GM12878 (cell line): ENCODE measurements at regions not wholly inside any gene's neighbourhood (a gene's known extent, or its start where the extent isn't known, plus 50 kb on each side); places are given as distances from the start of the nearest gene placed in this dataset.

Experiments
- ATAC-seq: fragments of 200-7000 bp; cut with Tn5 transposase; 3 replicates; pipeline ENCODE4 v1.9.1; 2020; ENCODE audit warnings: mild to moderate bottlenecking, moderate library complexity
- BruUV-seq: library from RNA; stranded (reverse); fragments of 400-500 nt; replicated peaks from 2 replicates; lab custom pipeline; 2021; lab: Mats Ljungman, UMichigan
- CTCF ChIA-PET: fragments of 300-600 bp; sonication (Branson Sonifier 250); formaldehyde crosslinking; extraction: SDS; loops from one replicate; lab custom pipeline; 2021; ENCODE audit warnings: inconsistent platforms; lab: Yijun Ruan, JAX
- POLR2A ChIA-PET: fragments of 350-600 bp; formaldehyde crosslinking; extraction: SDS; loops from one replicate; lab custom pipeline; 2021; ENCODE audit warnings: inconsistent platforms; lab: Charles Lee
- RAD21 ChIA-PET: fragments of 300-600 bp; sonication (Branson Sonifier 250); formaldehyde crosslinking; loops from one replicate; lab custom pipeline; 2023; ENCODE audit warnings: antibody characterized with exemption; ENCODE audit not compliant: unreplicated experiment; lab: Charles Lee
- SMC1A ChIA-PET: fragments of 300-600 bp; sonication (Branson Sonifier 250); formaldehyde crosslinking; loops from one replicate; lab custom pipeline; 2023; ENCODE audit not compliant: unreplicated experiment, uncharacterized antibody; lab: Charles Lee
- DNase-seq: peaks from one replicate; pipeline ENCODE4 v3.0.0-alpha.2; 2011; ENCODE audit warnings: low read depth, low spot score
- FAIRE-seq: peaks from 3 replicates; lab custom pipeline; 2011; peaks lifted over from hg19 to GRCh38; lab: Jason Lieb, UNC
- H2AFZ ChIP-seq: 2 replicates; pipeline ENCODE4 v1.6.0; 2011; ENCODE audit warnings: low read depth, low read length, control low read depth; ENCODE audit not compliant: control insufficient read depth
- H3K27ac ChIP-seq: 2 replicates; pipeline ENCODE4 v1.5.1; 2011; ENCODE audit warnings: control low read depth; ENCODE audit not compliant: control insufficient read depth, insufficient read depth
- H3K27me3 ChIP-seq, 2 experiments: replicated peaks in 1 of 2; 2 replicates each; pipeline versions ENCODE4 v1.6.0 to v1.6.1; 2011; ENCODE audit warnings: low read length in 1 of 2; ENCODE audit not compliant: control insufficient read depth in 2 of 2, insufficient read depth in 2 of 2
- H3K36me3 ChIP-seq, 2 experiments: 2 replicates each; pipeline ENCODE4 v1.5.1; 2011; ENCODE audit warnings: low read length in 1 of 2; ENCODE audit not compliant: control insufficient read depth in 2 of 2, insufficient read depth in 2 of 2
- H3K4me1 ChIP-seq: 2 replicates; pipeline ENCODE4 v1.6.1; 2011; ENCODE audit warnings: mild to moderate bottlenecking, low read length, moderate library complexity, mixed read lengths; ENCODE audit not compliant: control insufficient read depth, insufficient read depth
- H3K4me2 ChIP-seq: 2 replicates; pipeline ENCODE4 v1.6.0; 2011; ENCODE audit warnings: control low read depth; ENCODE audit not compliant: control insufficient read depth, insufficient read depth
- H3K4me3 ChIP-seq: fragments of 200-600 bp; sonication (generic); 2 replicates; pipeline ENCODE4 v1.5.1; 2016
- H3K79me2 ChIP-seq: 2 replicates; pipeline ENCODE4 v1.6.0; 2011; ENCODE audit warnings: low read length; ENCODE audit not compliant: control insufficient read depth, insufficient read depth
- H3K9ac ChIP-seq: 2 replicates; pipeline ENCODE4 v1.8.0; 2011; ENCODE audit warnings: low read length, control low read depth, mixed read lengths; ENCODE audit not compliant: control insufficient read depth, insufficient read depth
- H3K9me3 ChIP-seq: replicated peaks from 3 replicates; pipeline ENCODE4 v1.5.1; 2011; ENCODE audit warnings: mild to moderate bottlenecking, low read length; ENCODE audit not compliant: control insufficient read depth, insufficient read depth
- H4K20me1 ChIP-seq: 2 replicates; pipeline ENCODE4 v1.6.0; 2011; ENCODE audit not compliant: control insufficient read depth, insufficient read depth
- CHD2 ChIP-seq: IDR thresholded peaks from 2 replicates; pipeline ENCODE4 v1.6.1; 2011; ENCODE audit warnings: low read depth, low read length, improper control_type of control experiment, borderline replicate concordance
- ESRRA ChIP-seq: IDR thresholded peaks from 2 replicates; pipeline ENCODE4 v1.6.1; 2012; ENCODE audit warnings: mild to moderate bottlenecking, low read length, improper control_type of control experiment
- ETV6 ChIP-seq, 2 experiments: fragments of 450-650 bp in 1 of 2; IDR thresholded peaks in 1 of 2; conservative IDR thresholded peaks in 1 of 2; 2 replicates each; pipeline ENCODE4 v1.6.1; 2014; ENCODE audit warnings: antibody characterized with exemption in 1 of 2, borderline replicate concordance in 1 of 2, low read depth in 1 of 2, mild to moderate bottlenecking in 1 of 2, moderate library complexity in 1 of 2
- HSF1 ChIP-seq: fragments of 150-350 bp; IDR thresholded peaks from 2 replicates; pipeline ENCODE4 v1.6.1; 2014; ENCODE audit warnings: mild to moderate bottlenecking, low read depth, low read length
- JUNB ChIP-seq: IDR thresholded peaks from 2 replicates; pipeline ENCODE4 v1.6.1; 2016; ENCODE audit warnings: antibody characterized with exemption, mild to moderate bottlenecking
- KDM1A ChIP-seq: fragments of 200-600 bp; sonication (generic); IDR thresholded peaks from 2 replicates; pipeline ENCODE4 v1.6.1; 2016; ENCODE audit warnings: borderline replicate concordance
- MAX ChIP-seq: IDR thresholded peaks from 2 replicates; pipeline ENCODE4 v1.6.1; 2012; ENCODE audit warnings: low read depth, low read length, improper control_type of control experiment
- MTA3 ChIP-seq: IDR thresholded peaks from 2 replicates; pipeline ENCODE4 v1.6.1; 2012; ENCODE audit warnings: low read length, inconsistent platforms, borderline replicate concordance
- NR2C2 ChIP-seq: IDR thresholded peaks from 2 replicates; pipeline ENCODE4 v1.6.1; 2011; ENCODE audit warnings: borderline replicate concordance, low read depth; ENCODE audit not compliant: control insufficient read depth, insufficient read length
- NRF1 ChIP-seq: conservative IDR thresholded peaks from 2 replicates; pipeline ENCODE4 v1.6.1; 2011; ENCODE audit warnings: mild to moderate bottlenecking, low read depth, low read length, improper control_type of control experiment
- SMAD1 ChIP-seq: fragments of 450-650 bp; IDR thresholded peaks from 2 replicates; pipeline ENCODE4 v1.6.1; 2018; ENCODE audit warnings: mild to moderate bottlenecking, low read depth; ENCODE audit not compliant: partially characterized antibody
- SMAD5 ChIP-seq: IDR thresholded peaks from 2 replicates; pipeline ENCODE4 v1.6.1; 2016; ENCODE audit warnings: antibody characterized with exemption, low read depth
- TARDBP ChIP-seq: IDR thresholded peaks from 2 replicates; pipeline ENCODE4 v1.6.1; 2016; ENCODE audit warnings: borderline replicate concordance
- WRNIP1 ChIP-seq: IDR thresholded peaks from 2 replicates; pipeline ENCODE4 v1.6.1; 2011; ENCODE audit warnings: low read depth, low read length, improper control_type of control experiment, borderline replicate concordance
- ZZZ3 ChIP-seq: IDR thresholded peaks from 2 replicates; pipeline ENCODE4 v1.6.1; 2011; ENCODE audit warnings: low read depth; ENCODE audit not compliant: control insufficient read depth, insufficient read length
- WGBS: methylation state at CpG from one replicate; pipeline ENCODE4 v1.1.6; 2016; ENCODE audit warnings: low lambda C conversion rate; ENCODE audit not compliant: insufficient replicate concordance, insufficient coverage; ENCODE audit errors: missing lambda C conversion rate; 5-methylcytosine and 5-hydroxymethylcytosine counted together
- in situ Hi-C: fragments of 300-500 bp; cut with MboI; formaldehyde crosslinking; loops from 9 replicates; pipeline ENCODE4 v1.14.3; 2018; ENCODE audit warnings: mixed read lengths
- intact Hi-C: fragments of 100-400 bp; cut with micrococcal nuclease; formaldehyde crosslinking; loops from one replicate; pipeline ENCODE4 v1.14.2; 2022; ENCODE audit not compliant: unreplicated experiment

GRCh38 chr2:8148260-8149006, 533.4 kb upstream of the ID2 start:
- H3K4me3 ChIP-seq: no peak overlapping the region
- ChIA-PET RAD21 (interaction anchor here (1.5 to 1.6 kb wide), 2 partner anchors 12 to 15 kb away, joined by 3 read pairs; no protein-coding TSS in a partner anchor), CTCF (interaction anchor here (2.0 kb wide), 1 partner anchor 12 kb away, joined by 8 read pairs; no protein-coding TSS in a partner anchor), SMC1A (interaction anchor here (0.7 to 1.3 kb wide), 3 partner anchors 12 to 166 kb away, joined by 3 read pairs; no protein-coding TSS in a partner anchor), POLR2A (no interaction called here)
- BruUV-seq: no TSS peak
- DNase-seq (no peak), ATAC-seq (no peak), FAIRE-seq (no peak)
- H4K20me1 ChIP-seq: no peaks in the 10 kb centered on the region
- TF ChIP-seq JUNB (no peak), NR2C2 (no peak)
- in situ Hi-C loops: no loop called here
- WGBS: 50% methylated on average over 8 of the region's 8 CpGs
- no peak overlapping the region for H2AFZ ChIP-seq
- no peak overlapping the region for H3K9ac ChIP-seq
- no peak overlapping the region for H3K4me2 ChIP-seq
- no peak overlapping the region for H3K27ac ChIP-seq
- peaks cover 9% of the 10 kb centered on the region for H3K4me1 ChIP-seq
- no peaks in the 10 kb centered on the region for H3K27me3 ChIP-seq
- H3K36me3 ChIP-seq: no peaks in the 10 kb centered on the region
- intact Hi-C loops: no loop called here
- H3K9me3 ChIP-seq: no peaks in the 10 kb centered on the region; the same call in 2 of the 3 replicates
- H3K79me2 ChIP-seq: no peaks in the 10 kb centered on the region

- SMC1A ChIA-PET: interaction anchor here (0.6 to 1.3 kb wide), 3 partner anchors 11 to 165 kb away, joined by 3 read pairs; no protein-coding TSS in a partner anchor
- TF ChIP-seq TARDBP: no peak
- no peak for TF ChIP-seq ETV6 (conservative IDR thresholded peaks at IDR 0.05 in 1 of 2, IDR thresholded peaks at IDR 0.05 in 1 of 2; ENCODE audit: borderline replicate concordance in 1 of 2, low read depth in 1 of 2)
- no peak for TF ChIP-seq ZZZ3
- TF ChIP-seq NRF1: no peak
- no peak for TF ChIP-seq MAX
- no peak for TF ChIP-seq MTA3
- no peak for TF ChIP-seq HSF1
- TF ChIP-seq CHD2: no peak
- TF ChIP-seq ESRRA: no peak
- TF ChIP-seq KDM1A: no peak
- TF ChIP-seq WRNIP1: no peak
- no peak for TF ChIP-seq SMAD1
- no peak for TF ChIP-seq SMAD5
Measured at GRCh38 chr2:8149007-8149405, 532.9 kb upstream of the ID2 start.

More at GRCh38 chr2:8149007-8149405, 532.9 kb upstream of the ID2 start:
- FAIRE-seq (no peak), ATAC-seq (no peak), DNase-seq (no peak)
- RAD21 ChIA-PET: interaction anchor here (1.5 to 1.6 kb wide), 2 partner anchors 11 to 16 kb away, joined by 3 read pairs; no protein-coding TSS in a partner anchor
- WGBS: 21% methylated on average over 5 of the region's 5 CpGs
- Histone ChIP-seq H2AFZ (no peak overlapping the region), H3K4me1 (peaks cover 9% of the 10 kb centered on the region), H3K4me2 (no peak overlapping the region), H3K9ac (no peak overlapping the region), H3K27me3 (no peaks in the 10 kb centered on the region), H3K9me3 (no peaks in the 10 kb centered on the region; the same call in 2 of the 3 replicates), H3K79me2 (no peaks in the 10 kb centered on the region), H3K27ac (no peak overlapping the region), H4K20me1 (no peaks in the 10 kb centered on the region), H3K4me3 (no peak overlapping the region), H3K36me3 (no peaks in the 10 kb centered on the region)
- CTCF ChIA-PET: interaction anchor here (1.4 to 2.0 kb wide), 2 partner anchors 11 kb away, joined by 3 to 8 read pairs; no protein-coding TSS in a partner anchor
- no TSS peak for BruUV-seq
- in situ Hi-C loops (no loop called here), intact Hi-C loops (no loop called here)
- POLR2A ChIA-PET: no interaction called here
